ENCODE measurements at regions not wholly inside any gene's neighbourhood (a gene's known extent, or its start where the extent isn't known, plus 50 kb on each side); places are given as distances from the start of the nearest gene placed in this dataset.

DNA sequence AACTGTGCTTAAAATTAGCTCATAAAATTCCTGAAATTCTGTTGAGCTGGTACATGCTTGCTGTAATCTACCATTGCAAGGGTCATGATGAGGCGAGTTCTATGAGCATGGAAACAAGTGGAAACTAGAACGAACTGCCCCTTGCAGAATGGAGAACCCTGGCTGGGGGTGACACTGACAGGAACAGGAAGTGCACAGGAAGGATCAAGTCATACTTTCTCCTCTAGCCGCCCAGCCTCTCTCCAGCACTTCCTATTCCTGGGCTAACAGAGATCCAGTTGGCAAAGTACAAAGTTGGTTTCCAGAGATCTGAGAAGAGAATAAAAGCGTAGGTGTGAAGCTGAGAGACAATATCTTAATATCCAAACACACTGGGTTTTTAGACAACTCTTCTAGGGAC, 414.2 kb upstream of the PODXL start:
- no peak for TF ChIP-seq CTCF (IDR thresholded peaks at IDR 0.05)
- H3K4me3 ChIP-seq, result no peak overlapping the region
- H3K27me3 ChIP-seq, result no peaks in the 10 kb centered on the region
- no peak for ATAC-seq
- H3K9me3 ChIP-seq, result no peaks in the 10 kb centered on the region
- H3K27ac ChIP-seq, result no peak overlapping the region
- H3K4me1 ChIP-seq, result no peaks in the 10 kb centered on the region
- H3K36me3 ChIP-seq, result no peaks in the 10 kb centered on the region
- intact Hi-C loops (cut with DNase I), result no loop called here
- no peak for DNase-seq

DNA sequence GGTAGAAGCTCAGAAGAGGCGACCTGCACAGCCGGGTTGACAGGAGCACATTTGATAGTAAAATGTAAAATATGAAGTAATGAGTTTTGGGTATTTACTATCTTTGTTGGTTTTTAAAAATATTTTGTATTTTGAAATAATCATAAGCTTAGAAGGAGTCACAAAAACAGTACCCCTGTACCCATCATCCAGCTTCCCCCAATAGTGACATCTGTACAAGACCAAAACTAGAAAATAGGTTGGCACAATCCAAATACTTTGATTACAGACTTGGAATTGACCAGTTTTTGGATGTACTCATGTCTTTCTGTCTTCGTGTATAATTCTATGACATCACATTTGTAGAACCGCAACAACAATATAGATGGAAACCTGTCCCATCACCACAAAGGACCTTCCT, 413.1 kb upstream of the PODXL start:
- H3K27ac ChIP-seq, result no peak overlapping the region
- intact Hi-C loops (cut with DNase I), result no loop called here
- no peak for ATAC-seq
- no peak overlapping the region for H3K4me3 ChIP-seq
- no peaks in the 10 kb centered on the region for H3K4me1 ChIP-seq
- no peak for TF ChIP-seq CTCF (IDR thresholded peaks at IDR 0.05)
- DNase-seq, result no peak
- H3K36me3 ChIP-seq, result no peaks in the 10 kb centered on the region
- H3K9me3 ChIP-seq, result no peaks in the 10 kb centered on the region
- H3K27me3 ChIP-seq, result no peaks in the 10 kb centered on the region

- DNase-seq (no peak), ATAC-seq (no peak)
- intact Hi-C loops (cut with DNase I), result no loop called here
- Histone ChIP-seq H3K4me1 (no peaks in the 10 kb centered on the region), H3K9me3 (no peaks in the 10 kb centered on the region), H3K36me3 (no peaks in the 10 kb centered on the region), H3K4me3 (no peak overlapping the region), H3K27me3 (no peaks in the 10 kb centered on the region), H3K27ac (no peak overlapping the region)
- TF ChIP-seq CTCF (IDR thresholded peaks at IDR 0.05), result no peak
These were observed 410.8 kb upstream of the PODXL start for GRCh38 chr7:131967216-131967730.

GRCh38 chr7:131964203-131964602, 407.8 kb upstream of the PODXL start:
- TF ChIP-seq CTCF (IDR thresholded peaks at IDR 0.05), result no peak
- no peaks in the 10 kb centered on the region for H3K9me3 ChIP-seq
- H3K36me3 ChIP-seq, result no peaks in the 10 kb centered on the region
- intact Hi-C loops (cut with DNase I), result no loop called here
- H3K4me3 ChIP-seq, result no peak overlapping the region
- no peak for DNase-seq
- no peak for ATAC-seq
- H3K4me1 ChIP-seq, result no peaks in the 10 kb centered on the region
- H3K27ac ChIP-seq, result no peak overlapping the region
- no peaks in the 10 kb centered on the region for H3K27me3 ChIP-seq

- Histone ChIP-seq H3K27me3 (no peaks in the 10 kb centered on the region), H3K9me3 (no peaks in the 10 kb centered on the region), H3K4me3 (no peak overlapping the region), H3K27ac (no peak overlapping the region), H3K4me1 (no peaks in the 10 kb centered on the region), H3K36me3 (no peaks in the 10 kb centered on the region)
- intact Hi-C loops (cut with DNase I), result no loop called here
- no peak for DNase-seq
- no peak for ATAC-seq
- TF ChIP-seq CTCF (IDR thresholded peaks at IDR 0.05), result no peak
These were observed 404.7 kb upstream of the PODXL start for GRCh38 chr7:131961054-131961680.
